Upper lobe of left lung (tissue), 6 donors: ENCODE measurements at regions not wholly inside any gene's neighbourhood (a gene's known extent, or its start where the extent isn't known, plus 50 kb on each side); places are given as distances from the start of the nearest gene placed in this dataset.

Experiments
- ATAC-seq, 2 donors: fragments of 200-7000 bp; cut with Tn5 transposase; one replicate each; pipeline ENCODE4 v1.9.1; 2022; ENCODE audit warnings: mild to moderate bottlenecking in 2 of 2, moderate library complexity in 2 of 2; ENCODE audit not compliant: low FRiP score in 2 of 2
- DNase-seq, 2 donors: peaks; one replicate each; pipeline ENCODE4 v3.0.0-alpha.2; 2019 to 2020
- H3K27ac ChIP-seq, 4 donors: fragments of 200-600 bp; sonication (generic); one replicate each; pipeline ENCODE4 v1.5.1; 2016 to 2019
- H3K27me3 ChIP-seq, 4 donors: fragments of 200-600 bp; sonication (generic); one replicate each; pipeline ENCODE4 v1.5.1; 2017 to 2019
- H3K36me3 ChIP-seq, 4 donors: fragments of 200-600 bp; sonication (generic); one replicate each; pipeline ENCODE4 v1.5.1; 2016 to 2019
- H3K4me1 ChIP-seq, 4 donors: fragments of 200-600 bp; sonication (generic); one replicate each; pipeline ENCODE4 v1.5.1; 2018 to 2019
- H3K4me3 ChIP-seq, 4 donors: fragments of 200-600 bp; sonication (generic); one replicate each; pipeline ENCODE4 v1.5.1; 2017 to 2019; ENCODE audit warnings: mild to moderate bottlenecking in 2 of 4, moderate library complexity in 1 of 4
- H3K9me3 ChIP-seq, 4 donors: fragments of 200-600 bp; sonication (generic); one replicate each; pipeline ENCODE4 v1.5.1; 2018 to 2019
- CTCF ChIP-seq, 6 experiments: fragments of 450-650 bp in 4 of 6; fragments of 200-600 bp in 2 of 6; sonication (generic) in 2 of 6; IDR thresholded peaks; one replicate each; pipeline ENCODE4 v1.5.1; 2016 to 2019; ENCODE audit warnings: antibody characterized with exemption in 6 of 6
- EP300 ChIP-seq, 4 donors: sonication (generic); formaldehyde crosslinking; IDR thresholded peaks; one replicate each; pipeline ENCODE4 v1.5.1; 2017; ENCODE audit warnings: antibody characterized with exemption in 4 of 4, control low read depth in 2 of 4
- POLR2A ChIP-seq, 4 donors: fragments of 450-650 bp; IDR thresholded peaks; one replicate each; pipeline ENCODE4 v1.5.1; 2016 to 2017; ENCODE audit warnings: antibody characterized with exemption in 4 of 4, mild to moderate bottlenecking in 2 of 4
- POLR2AphosphoS5 ChIP-seq, 2 donors: sonication (generic); formaldehyde crosslinking; IDR thresholded peaks; one replicate each; pipeline ENCODE4 v1.5.1; 2017; ENCODE audit warnings: antibody characterized with exemption in 2 of 2
- WGBS, 2 donors: methylation state at CpG; one replicate each; pipeline ENCODE4 v1.1.5; 2017 to 2018; 5-methylcytosine and 5-hydroxymethylcytosine counted together
- donor health status: DM: no; HTN: no; CAD: no; lungs with moderate emphysema.
- donor health status: DM: no; HTN: yes; CAD: no; lungs with severe emphysema.

- Histone ChIP-seq H3K4me1 (no peaks in the 10 kb centered on the region), H3K9me3 (no peaks in the 10 kb centered on the region), H3K36me3 (no peaks in the 10 kb centered on the region), H3K4me3 (no peak overlapping the region), H3K27ac (no peak overlapping the region), H3K27me3 (no peaks in the 10 kb centered on the region)
- WGBS, 2 donors: 72 to 78% methylated on average over 8 to 9 of the region's 9 CpGs
- no peak for DNase-seq
- ATAC-seq: no peak
- TF ChIP-seq CTCF (IDR thresholded peaks at IDR 0.05) (no peak), POLR2A (IDR thresholded peaks at IDR 0.05) (no peak), EP300 (IDR thresholded peaks at IDR 0.05) (no peak), POLR2AphosphoS5 (IDR thresholded peaks at IDR 0.05) (no peak)
Observed at GRCh38 chr9:95588724-95589588, 72.2 kb upstream of the PTCH1 start.

- ATAC-seq (no peak), DNase-seq (no peak)
- WGBS, 2 donors: 82 to 84% methylated on average over 10 of the region's 10 CpGs
- Histone ChIP-seq H3K36me3 (no peaks in the 10 kb centered on the region), H3K27ac (no peak overlapping the region), H3K27me3 (no peaks in the 10 kb centered on the region), H3K4me3 (no peak overlapping the region), H3K4me1 (no peaks in the 10 kb centered on the region), H3K9me3 (no peaks in the 10 kb centered on the region)
- no peak for TF ChIP-seq POLR2A (IDR thresholded peaks at IDR 0.05)
- TF ChIP-seq POLR2AphosphoS5 (IDR thresholded peaks at IDR 0.05): no peak
- TF ChIP-seq EP300 (IDR thresholded peaks at IDR 0.05): no peak
- TF ChIP-seq CTCF (IDR thresholded peaks at IDR 0.05): no peak
Observed at GRCh38 chr9:95587021-95587964, 70.5 kb upstream of the PTCH1 start.

GRCh38 chr9:95586326-95586725 lies 69.6 kb upstream of the PTCH1 start:
- ATAC-seq: no peak
- no peak for TF ChIP-seq CTCF (IDR thresholded peaks at IDR 0.05)
- TF ChIP-seq POLR2AphosphoS5 (IDR thresholded peaks at IDR 0.05): no peak
- TF ChIP-seq POLR2A (IDR thresholded peaks at IDR 0.05): no peak
- no peak for TF ChIP-seq EP300 (IDR thresholded peaks at IDR 0.05)
- 83 to 92% methylated on average over 6 to 8 of the region's 8 CpGs for WGBS, 2 donors

GRCh38 chr9:95585824-95586223 lies 69.1 kb upstream of the PTCH1 start:
- H3K27ac ChIP-seq: no peak overlapping the region
- H3K4me1 ChIP-seq: no peaks in the 10 kb centered on the region
- H3K9me3 ChIP-seq: no peaks in the 10 kb centered on the region
- no peaks in the 10 kb centered on the region for H3K27me3 ChIP-seq
- WGBS, 2 donors: 76 to 82% methylated on average over 10 to 11 of the region's 11 CpGs
- H3K4me3 ChIP-seq: no peak overlapping the region
- DNase-seq: no peak
- H3K36me3 ChIP-seq: no peaks in the 10 kb centered on the region
- ATAC-seq: no peak
- TF ChIP-seq POLR2A (IDR thresholded peaks at IDR 0.05) (no peak), POLR2AphosphoS5 (IDR thresholded peaks at IDR 0.05) (no peak), CTCF (IDR thresholded peaks at IDR 0.05) (no peak), EP300 (IDR thresholded peaks at IDR 0.05) (no peak)

More at GRCh38 chr9:95586326-95586725, 69.6 kb upstream of the PTCH1 start:
- Histone ChIP-seq H3K36me3 (no peaks in the 10 kb centered on the region), H3K4me1 (no peaks in the 10 kb centered on the region), H3K27ac (no peak overlapping the region), H3K27me3 (no peaks in the 10 kb centered on the region), H3K4me3 (no peak overlapping the region), H3K9me3 (no peaks in the 10 kb centered on the region)
- no peak for DNase-seq
